HG02798 (cell line): ENCODE measurements at regions not wholly inside any gene's neighbourhood (a gene's known extent, or its start where the extent isn't known, plus 50 kb on each side); places are given as distances from the start of the nearest gene placed in this dataset.

ENCODE experiments used
- ATAC-seq: cut with Tn5 transposase; IDR thresholded peaks from one replicate; pipeline ENCODE4 v1.9.1; 2021; ENCODE audit warnings: mild to moderate bottlenecking; ENCODE audit not compliant: unreplicated experiment, poor library complexity

DNA sequence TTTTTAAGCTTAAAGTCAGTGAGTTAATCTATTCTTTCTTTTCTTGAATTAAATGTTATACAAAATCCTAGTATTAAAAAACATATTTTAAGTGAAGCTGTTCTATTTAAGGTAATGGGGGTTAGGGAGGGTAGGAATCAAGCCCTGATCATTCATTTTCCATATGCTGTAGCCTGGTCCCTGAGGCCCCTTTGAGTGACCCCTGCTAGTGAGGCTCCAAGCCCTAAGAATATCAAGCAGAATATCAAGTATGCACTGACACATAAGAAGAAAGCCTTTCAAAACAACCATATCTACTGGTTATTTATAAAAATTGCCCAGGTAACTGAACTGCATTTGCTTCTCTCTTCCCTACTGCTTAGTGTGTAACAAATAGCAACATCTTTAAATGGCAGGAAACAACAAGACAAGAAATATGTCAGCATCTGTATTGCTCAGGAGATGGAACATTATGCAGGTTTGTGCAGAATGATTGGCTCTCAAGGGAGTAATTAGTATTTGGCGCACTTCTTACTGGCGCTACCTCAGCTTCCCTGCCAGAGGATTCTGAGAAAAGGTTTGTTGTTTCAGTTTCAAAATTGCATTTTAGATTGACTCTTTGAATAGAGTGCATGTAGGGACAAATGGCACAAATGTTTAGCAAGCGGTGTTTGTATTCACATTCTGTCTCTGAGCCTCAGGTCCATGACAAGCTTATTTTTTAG lies 223.0 kb downstream of the DUSP6 start:
- ATAC-seq: no peak

DNA sequence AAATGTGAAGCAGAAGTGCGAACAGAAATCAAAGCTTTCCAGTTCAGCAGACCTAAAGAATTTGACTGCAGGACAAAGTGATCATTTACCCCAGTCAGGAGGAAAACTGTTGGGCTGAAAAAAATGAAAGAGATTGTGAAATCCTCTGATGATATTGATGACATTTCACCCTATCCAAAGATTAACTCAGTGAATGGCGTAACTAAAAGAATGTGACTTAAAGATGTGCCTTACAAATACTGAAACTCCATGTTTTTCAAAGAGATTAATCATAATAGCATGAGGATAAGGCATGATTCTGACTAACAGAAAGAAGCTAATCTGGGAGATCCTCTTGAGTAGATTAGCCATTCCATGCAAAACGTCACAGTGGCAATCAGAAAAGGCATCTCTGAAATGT lies 225.6 kb downstream of the DUSP6 start:
- no peak for ATAC-seq

DNA sequence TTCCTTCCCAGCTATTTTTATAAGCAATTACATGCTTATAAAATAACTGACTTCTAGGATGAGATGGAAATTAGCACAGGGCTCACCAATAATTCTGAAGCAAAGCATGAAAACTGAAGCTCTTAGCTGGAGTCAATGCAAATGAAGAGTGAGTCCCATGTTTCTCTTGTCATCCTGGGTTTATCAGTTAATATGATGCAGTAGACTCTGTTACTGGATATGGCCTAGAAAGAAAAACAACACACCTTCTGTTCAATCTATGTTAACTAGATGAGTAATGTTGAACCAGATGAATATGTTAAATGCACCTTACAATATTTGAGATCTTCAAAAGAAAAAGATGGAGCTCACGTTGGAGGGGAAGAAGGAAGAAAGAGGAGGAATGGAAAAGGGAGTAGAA lies 229.4 kb downstream of the DUSP6 start:
- ATAC-seq: no peak

GRCh38 chr12:89117448-89118034 lies 234.8 kb downstream of the DUSP6 start:
- no peak for ATAC-seq

GRCh38 chr12:89111964-89112363 lies 240.3 kb downstream of the DUSP6 start:
- no peak for ATAC-seq

DNA sequence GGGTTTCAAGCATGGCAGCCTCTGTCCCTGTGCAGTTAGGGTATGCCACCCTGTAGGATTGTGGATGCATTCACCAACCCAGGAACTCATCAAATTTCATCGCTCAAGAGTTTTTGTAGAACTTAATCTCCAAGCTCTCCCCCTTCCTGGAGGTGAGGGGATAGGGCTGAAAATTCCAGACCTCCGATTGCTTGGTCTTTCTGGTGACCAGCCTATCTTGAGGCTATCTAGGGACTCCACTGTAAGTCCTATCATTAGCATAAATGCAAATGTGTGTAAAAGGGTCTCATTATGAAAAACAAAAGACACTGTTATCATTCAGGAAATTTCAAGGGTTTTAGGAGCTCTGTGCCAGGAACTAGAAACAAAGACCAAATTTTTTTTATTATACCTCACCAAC lies 244.0 kb downstream of the DUSP6 start:
- ATAC-seq: no peak

GRCh38 chr12:89106950-89107349 lies 245.4 kb downstream of the DUSP6 start:
- ATAC-seq: no peak

DNA sequence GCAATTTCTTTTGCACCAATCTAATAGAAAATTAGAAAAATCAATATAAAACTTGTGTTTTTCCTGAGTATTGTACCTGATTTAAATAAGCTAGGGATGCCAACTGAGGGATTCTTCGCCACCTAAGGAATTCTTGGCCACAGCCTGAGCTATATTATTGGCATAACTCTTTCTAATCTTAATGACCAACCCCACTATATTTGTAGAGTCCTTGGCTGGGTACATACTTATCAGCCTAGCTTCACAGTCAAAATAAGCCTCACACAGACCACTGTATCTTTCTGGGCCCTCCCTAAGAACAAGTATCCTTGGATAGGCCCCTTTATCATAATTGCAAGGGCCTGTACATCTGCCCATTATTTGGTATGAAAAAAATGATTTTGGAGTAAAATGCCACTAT lies 247.1 kb downstream of the DUSP6 start:
- ATAC-seq: no peak

DNA sequence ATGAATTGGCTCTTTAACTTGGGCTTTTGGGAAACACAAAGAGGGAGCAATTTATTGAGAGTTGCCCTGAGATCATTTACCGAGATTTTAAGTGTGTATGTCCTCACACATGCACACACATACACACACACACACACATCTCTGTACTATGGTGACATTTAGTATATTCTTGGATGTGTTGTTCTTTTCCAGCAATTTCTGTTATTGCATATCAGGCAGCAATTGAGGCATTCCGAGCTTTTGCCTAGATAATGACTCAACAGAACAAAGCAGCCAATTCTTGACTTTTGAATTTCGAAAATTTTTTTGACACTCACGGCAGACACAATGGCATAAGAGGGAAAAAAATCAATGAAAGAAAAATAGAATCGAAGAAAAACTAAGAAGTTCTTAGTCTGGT lies 248.5 kb downstream of the DUSP6 start:
- ATAC-seq: no peak

DNA sequence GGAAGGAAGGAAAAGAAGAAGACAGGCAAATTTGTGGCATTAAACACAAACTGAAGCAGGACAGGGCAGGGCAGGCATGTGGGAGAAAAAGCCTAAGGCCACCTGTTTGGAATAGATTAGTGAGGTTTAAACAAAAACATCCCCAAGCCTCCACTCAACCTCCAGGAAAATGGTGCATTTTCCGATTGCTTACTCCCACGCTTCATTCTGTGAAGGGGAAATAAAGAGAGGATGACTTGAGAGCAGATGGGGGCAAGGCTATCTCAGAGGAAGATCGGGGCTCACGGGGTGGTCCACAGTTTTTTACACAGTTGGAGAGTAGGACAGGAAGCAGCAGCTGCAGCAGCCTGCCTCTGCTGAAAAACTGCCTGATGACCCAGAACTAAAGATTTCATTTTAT lies 250.9 kb downstream of the DUSP6 start:
- ATAC-seq: no peak

DNA sequence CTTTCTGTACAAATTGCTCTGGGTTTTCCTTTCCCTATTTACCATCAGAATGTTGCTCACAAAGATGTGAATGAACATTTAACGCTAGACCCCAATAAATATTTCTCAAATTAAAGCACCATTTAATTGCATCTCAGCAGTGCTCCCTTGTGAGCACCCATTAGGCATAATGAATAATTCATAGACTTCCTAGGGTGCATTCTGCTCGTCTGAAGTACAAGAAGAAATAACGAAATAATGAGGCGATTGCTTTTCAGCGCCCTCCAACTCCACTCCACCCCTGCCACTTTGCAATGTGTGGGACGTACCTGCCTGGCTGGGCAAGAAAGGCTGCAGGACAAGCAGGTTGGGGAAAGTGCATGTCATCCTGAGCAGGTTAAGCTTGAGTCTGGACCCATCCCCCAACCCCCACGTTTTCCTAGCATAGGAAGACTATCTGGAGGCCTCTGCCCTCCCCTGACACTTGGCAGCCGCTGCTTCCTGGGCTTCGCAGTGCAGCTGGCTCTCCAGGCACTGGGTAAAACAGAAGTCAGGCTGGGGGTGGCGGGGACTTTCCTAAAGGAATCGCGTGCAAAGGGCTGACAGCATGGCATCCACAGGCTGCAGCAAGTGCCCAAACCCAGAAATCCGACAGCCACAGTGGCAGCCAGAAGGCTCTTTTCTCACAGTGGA lies 253.7 kb downstream of the DUSP6 start:
- no peak for ATAC-seq

GRCh38 chr12:89092297-89092696 lies 260.0 kb downstream of the DUSP6 start:
- ATAC-seq: no peak

DNA sequence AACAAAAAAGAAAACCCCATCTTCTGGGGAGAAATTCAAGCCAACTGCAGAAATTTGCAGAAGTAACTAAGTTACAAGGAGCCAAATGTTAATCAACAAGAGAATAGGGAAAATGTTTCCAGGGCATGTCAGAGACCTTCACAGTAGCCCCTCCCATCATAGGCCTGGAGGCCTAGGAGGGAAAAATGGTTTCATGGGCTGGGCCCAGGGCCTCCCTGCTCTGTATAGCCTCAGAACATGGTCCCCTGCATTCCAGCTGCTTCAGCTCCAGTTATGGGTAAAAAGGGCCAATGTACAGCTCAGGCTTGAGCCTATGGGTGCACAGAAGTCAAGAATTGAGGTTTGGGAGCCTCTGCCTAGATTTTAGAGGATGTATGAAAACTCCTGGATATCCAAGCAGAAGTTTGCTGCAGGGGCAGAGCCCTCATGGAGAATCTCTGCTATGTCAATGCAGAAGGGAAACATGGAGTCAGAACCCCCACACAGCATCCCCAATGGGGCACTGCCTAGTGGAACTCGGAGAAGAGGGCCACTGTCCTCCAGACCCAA lies 260.9 kb downstream of the DUSP6 start:
- no peak for ATAC-seq

- ATAC-seq: no peak
Observed at GRCh38 chr12:89089264-89089663, 263.0 kb downstream of the DUSP6 start.

GRCh38 chr12:89087876-89088275 lies 264.4 kb downstream of the DUSP6 start:
- ATAC-seq: no peak

DNA sequence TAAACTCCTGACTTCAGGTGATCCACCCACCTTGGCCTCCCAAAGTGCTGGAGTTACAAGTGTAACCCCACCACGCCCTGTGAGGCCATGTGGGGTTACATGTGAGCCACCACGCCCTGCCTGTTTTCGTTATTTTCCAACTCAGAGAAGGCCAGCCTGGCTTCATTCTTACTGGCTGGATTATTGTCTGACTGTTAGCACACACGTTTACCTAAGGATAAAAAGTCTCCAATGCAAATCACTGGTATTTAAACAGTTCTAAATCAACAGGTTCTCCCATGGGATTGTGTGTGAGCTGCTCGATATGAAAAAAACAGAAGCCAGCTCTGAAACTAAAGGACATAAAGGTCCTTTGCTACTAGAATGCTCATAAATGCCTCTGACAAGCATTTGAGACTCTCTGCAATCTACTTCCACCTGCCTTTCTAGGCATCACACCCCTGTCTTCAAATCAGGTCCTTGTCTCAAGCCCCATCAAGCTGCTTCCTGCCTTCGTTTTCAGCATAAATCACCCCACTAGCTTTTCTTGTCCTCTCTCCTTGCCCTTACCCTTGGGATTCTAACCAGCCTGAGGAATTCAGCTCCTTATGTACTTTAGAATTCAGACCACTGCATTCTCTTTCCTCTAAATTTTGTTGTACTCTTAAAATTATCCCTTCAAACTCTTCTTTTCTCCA lies 265.0 kb downstream of the DUSP6 start:
- ATAC-seq: no peak

- no peak for ATAC-seq
Observed at GRCh38 chr12:89085421-89085820, 266.9 kb downstream of the DUSP6 start.

- no peak for ATAC-seq
Observed at GRCh38 chr12:89084751-89085150, 267.6 kb downstream of the DUSP6 start.

- no peak for ATAC-seq
Observed at GRCh38 chr12:89083491-89083890, 268.8 kb downstream of the DUSP6 start.

DNA sequence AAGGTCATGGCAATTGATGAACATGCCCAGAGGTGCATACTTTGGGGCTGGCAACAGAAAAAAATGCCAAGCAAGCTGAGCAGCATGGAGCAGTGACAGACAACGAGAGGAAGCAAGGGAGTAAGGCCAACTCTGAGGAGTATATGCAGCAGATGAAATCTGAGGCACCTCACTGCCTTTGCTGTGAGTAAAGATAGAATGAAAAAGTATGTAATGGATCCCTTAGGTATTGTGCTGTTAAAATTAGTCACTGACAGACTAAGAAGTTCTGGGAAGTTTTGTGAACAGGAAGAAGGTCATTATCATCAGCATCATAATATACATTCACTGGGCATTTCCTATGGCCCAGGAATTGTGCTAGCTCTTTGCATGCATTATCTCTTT lies 269.9 kb downstream of the DUSP6 start:
- ATAC-seq: no peak
